ENCODE measurements at regions not wholly inside any gene's neighbourhood (a gene's known extent, or its start where the extent isn't known, plus 50 kb on each side); places are given as distances from the start of the nearest gene placed in this dataset.

DNA sequence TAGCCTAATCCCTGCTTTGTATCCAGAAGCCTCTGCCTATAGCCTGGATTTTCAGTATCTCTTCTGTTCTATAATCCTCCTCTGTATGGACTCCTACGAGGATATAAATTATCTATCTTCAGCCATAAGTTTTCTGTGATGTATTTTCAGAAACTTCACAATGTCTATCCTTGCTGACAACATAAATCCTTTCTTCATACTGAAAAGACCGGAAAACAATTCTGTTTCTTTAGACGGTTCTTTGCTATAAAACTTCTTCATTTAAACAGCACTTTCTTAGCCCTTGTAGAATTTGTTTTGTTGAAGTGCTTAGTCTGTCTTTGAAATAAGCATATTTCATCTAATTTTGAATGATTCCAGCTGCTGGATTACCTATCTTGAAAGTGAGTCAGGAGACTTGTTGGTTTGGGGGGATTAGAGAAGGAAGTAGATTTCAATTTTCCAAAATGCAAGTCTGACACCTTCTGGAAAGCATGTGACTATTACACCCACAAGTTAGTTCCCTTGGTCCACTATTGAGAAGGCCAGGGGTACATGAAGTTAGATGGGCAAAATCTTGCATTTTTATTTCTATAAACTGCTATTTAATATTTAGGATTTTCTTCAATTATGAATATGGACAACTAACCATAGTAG lies 96.3 kb upstream of the RANBP3L start:
- no peak overlapping the region for H3K4me3 ChIP-seq
- no peaks in the 10 kb centered on the region for H3K27me3 ChIP-seq
- H3K4me2 ChIP-seq, result peak overlapping the region; percentile 8
- peaks cover 6% of the 10 kb centered on the region for H3K27me3 Mint-ChIP-seq (ENCODE audit: insufficient read depth, low read depth)
- peaks cover 24% of the 10 kb centered on the region for H3K4me1 Mint-ChIP-seq
- no peak overlapping the region for H3K4me3 Mint-ChIP-seq
- no peak overlapping the region for H3K27ac Mint-ChIP-seq
- TF ChIP-seq EZH2phosphoT487 (IDR thresholded peaks at IDR 0.05), result no peak
- no peak for TF ChIP-seq EZH2 (IDR thresholded peaks at IDR 0.05)
- TF ChIP-seq, protein P1, sequence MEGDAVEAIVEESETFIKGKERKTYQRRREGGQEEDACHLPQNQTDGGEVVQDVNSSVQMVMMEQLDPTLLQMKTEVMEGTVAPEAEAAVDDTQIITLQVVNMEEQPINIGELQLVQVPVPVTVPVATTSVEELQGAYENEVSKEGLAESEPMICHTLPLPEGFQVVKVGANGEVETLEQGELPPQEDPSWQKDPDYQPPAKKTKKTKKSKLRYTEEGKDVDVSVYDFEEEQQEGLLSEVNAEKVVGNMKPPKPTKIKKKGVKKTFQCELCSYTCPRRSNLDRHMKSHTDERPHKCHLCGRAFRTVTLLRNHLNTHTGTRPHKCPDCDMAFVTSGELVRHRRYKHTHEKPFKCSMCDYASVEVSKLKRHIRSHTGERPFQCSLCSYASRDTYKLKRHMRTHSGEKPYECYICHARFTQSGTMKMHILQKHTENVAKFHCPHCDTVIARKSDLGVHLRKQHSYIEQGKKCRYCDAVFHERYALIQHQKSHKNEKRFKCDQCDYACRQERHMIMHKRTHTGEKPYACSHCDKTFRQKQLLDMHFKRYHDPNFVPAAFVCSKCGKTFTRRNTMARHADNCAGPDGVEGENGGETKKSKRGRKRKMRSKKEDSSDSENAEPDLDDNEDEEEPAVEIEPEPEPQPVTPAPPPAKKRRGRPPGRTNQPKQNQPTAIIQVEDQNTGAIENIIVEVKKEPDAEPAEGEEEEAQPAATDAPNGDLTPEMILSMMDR (IDR thresholded peaks at IDR 0.05), result peak; percentile 67
- no peak overlapping the region for H3K27ac ChIP-seq
- no peaks in the 10 kb centered on the region for H3K9me3 ChIP-seq (ENCODE audit: low read depth)
- no peaks in the 10 kb centered on the region for H4K20me1 ChIP-seq (ENCODE audit: low read depth)
- H3K9me3 Mint-ChIP-seq, result no peaks in the 10 kb centered on the region
- H3K36me3 ChIP-seq, result no peaks in the 10 kb centered on the region
- H3K4me1 ChIP-seq, result peaks cover 11% of the 10 kb centered on the region
- no peaks in the 10 kb centered on the region for H3K36me3 Mint-ChIP-seq
- H3F3A ChIP-seq (ENCODE audit: low read depth), result no peaks in the 10 kb centered on the region
- H3K79me2 ChIP-seq (ENCODE audit: low read depth), result no peaks in the 10 kb centered on the region
- H2AFZ ChIP-seq (replicated peaks), result no peak overlapping the region
- H3K9ac ChIP-seq, result no peak overlapping the region
- peak; percentile 67 for DNase-seq (ENCODE audit: low spot score)

- no peak overlapping the region for H3K4me2 ChIP-seq
- Mint-ChIP-seq H3K4me1 (peaks cover 11% of the 10 kb centered on the region), H3K9me3 (no peaks in the 10 kb centered on the region), H3K4me3 (no peak overlapping the region), H3K27ac (no peak overlapping the region), H3K36me3 (no peaks in the 10 kb centered on the region), H3K27me3 (ENCODE audit: insufficient read depth, low read depth) (peaks cover 2% of the 10 kb centered on the region)
- no peak overlapping the region for H3K9ac ChIP-seq
- H3K27me3 ChIP-seq, result no peaks in the 10 kb centered on the region
- H3K9me3 ChIP-seq (ENCODE audit: low read depth), result no peaks in the 10 kb centered on the region
- no peaks in the 10 kb centered on the region for H4K20me1 ChIP-seq (ENCODE audit: low read depth)
- no peaks in the 10 kb centered on the region for H3K36me3 ChIP-seq
- TF ChIP-seq, protein P1 (IDR thresholded peaks at IDR 0.05), result no peak
- TF ChIP-seq EZH2 (IDR thresholded peaks at IDR 0.05) (no peak), EZH2phosphoT487 (IDR thresholded peaks at IDR 0.05) (no peak)
- H3K27ac ChIP-seq, result no peak overlapping the region
- H3K4me1 ChIP-seq, result peaks cover 6% of the 10 kb centered on the region
- H2AFZ ChIP-seq (replicated peaks), result no peak overlapping the region
- DNase-seq (ENCODE audit: low spot score), result no peak
- no peaks in the 10 kb centered on the region for H3F3A ChIP-seq (ENCODE audit: low read depth)
- no peak overlapping the region for H3K4me3 ChIP-seq
- H3K79me2 ChIP-seq (ENCODE audit: low read depth), result no peaks in the 10 kb centered on the region
These were observed 100.8 kb upstream of the RANBP3L start for GRCh38 chr5:36402512-36402906.

GRCh38 chr5:36403632-36404311 lies 102.1 kb upstream of the RANBP3L start:
- Histone ChIP-seq H3K27ac (no peak overlapping the region), H3K9me3 (ENCODE audit: low read depth) (no peaks in the 10 kb centered on the region), H3K36me3 (no peaks in the 10 kb centered on the region), H3K9ac (no peak overlapping the region), H3K4me3 (no peak overlapping the region), H3F3A (ENCODE audit: low read depth) (no peaks in the 10 kb centered on the region), H3K4me1 (no peaks in the 10 kb centered on the region), H3K79me2 (ENCODE audit: low read depth) (no peaks in the 10 kb centered on the region), H3K27me3 (no peaks in the 10 kb centered on the region), H3K4me2 (no peak overlapping the region), H2AFZ (replicated peaks) (no peak overlapping the region), H4K20me1 (ENCODE audit: low read depth) (no peaks in the 10 kb centered on the region)
- DNase-seq (ENCODE audit: low spot score), result no peak
- H3K27ac Mint-ChIP-seq, result peak overlapping the region; percentile 51
- no peaks in the 10 kb centered on the region for H3K9me3 Mint-ChIP-seq
- TF ChIP-seq, protein P1 (IDR thresholded peaks at IDR 0.05), result no peak
- TF ChIP-seq EZH2 (IDR thresholded peaks at IDR 0.05), result no peak
- no peak for TF ChIP-seq EZH2phosphoT487 (IDR thresholded peaks at IDR 0.05)
- H3K4me3 Mint-ChIP-seq, result no peak overlapping the region
- peaks cover 4% of the 10 kb centered on the region for H3K4me1 Mint-ChIP-seq
- peaks cover 2% of the 10 kb centered on the region for H3K27me3 Mint-ChIP-seq (ENCODE audit: insufficient read depth, low read depth)
- no peaks in the 10 kb centered on the region for H3K36me3 Mint-ChIP-seq

All from neural progenitor cell (in vitro differentiated cells).